NCI-H1694 (cell line): ENCODE measurements at regions not wholly inside any gene's neighbourhood (a gene's known extent, or its start where the extent isn't known, plus 50 kb on each side); places are given as distances from the start of the nearest gene placed in this dataset.

ENCODE experiments used
- DNase-seq: peaks from one replicate; lab custom pipeline; 2025; lab: John Stamatoyannopoulos, UW

- DNase-seq = no peak
Observed at GRCh38 chr20:24261351-24261750, 208.1 kb upstream of the SYNDIG1 start.

GRCh38 chr20:24257171-24257570 is 212.3 kb upstream of the SYNDIG1 start:
- DNase-seq = no peak

- DNase-seq = no peak
Observed at GRCh38 chr20:24256307-24256706, 213.1 kb upstream of the SYNDIG1 start.

GRCh38 chr20:24254480-24254879 is 214.9 kb upstream of the SYNDIG1 start:
- no peak for DNase-seq

GRCh38 chr20:24253321-24253720 is 216.1 kb upstream of the SYNDIG1 start:
- no peak for DNase-seq

- DNase-seq = no peak
Observed at GRCh38 chr20:24245094-24245493, 224.3 kb upstream of the SYNDIG1 start.

- DNase-seq = no peak
Observed at GRCh38 chr20:24242763-24243162, 226.7 kb upstream of the SYNDIG1 start.

GRCh38 chr20:24241466-24241865 is 228.0 kb upstream of the SYNDIG1 start:
- peak; percentile 46 for DNase-seq

GRCh38 chr20:24236963-24237362 is 232.5 kb upstream of the SYNDIG1 start:
- no peak for DNase-seq

GRCh38 chr20:24236201-24236600 is 233.2 kb upstream of the SYNDIG1 start:
- DNase-seq = no peak

GRCh38 chr20:24235296-24236175 is 233.9 kb upstream of the SYNDIG1 start:
- DNase-seq = no peak

- no peak for DNase-seq
Observed at GRCh38 chr20:24227600-24227999, 239.0 kb upstream of the GGTLC1 start.

- DNase-seq = no peak
Observed at GRCh38 chr20:24212494-24212893, 223.9 kb upstream of the GGTLC1 start.

- DNase-seq = no peak
Observed at GRCh38 chr20:24211972-24212371, 223.4 kb upstream of the GGTLC1 start.

- no peak for DNase-seq
Observed at GRCh38 chr20:24210356-24210755, 221.8 kb upstream of the GGTLC1 start.

GRCh38 chr20:24208652-24209051 is 220.1 kb upstream of the GGTLC1 start:
- DNase-seq = no peak

- no peak for DNase-seq
Observed at GRCh38 chr20:24207803-24208300, 219.3 kb upstream of the GGTLC1 start.

GRCh38 chr20:24206995-24207394 is 218.4 kb upstream of the GGTLC1 start:
- DNase-seq = no peak

GRCh38 chr20:24203526-24204183 is 215.1 kb upstream of the GGTLC1 start:
- no peak for DNase-seq

GRCh38 chr20:24199501-24199900 is 210.9 kb upstream of the GGTLC1 start:
- no peak for DNase-seq

- DNase-seq = no peak
Observed at GRCh38 chr20:24194143-24194542, 205.6 kb upstream of the GGTLC1 start.

GRCh38 chr20:24190905-24191304 is 202.3 kb upstream of the GGTLC1 start:
- no peak for DNase-seq

- no peak for DNase-seq
Observed at GRCh38 chr20:24185791-24186190, 197.2 kb upstream of the GGTLC1 start.
